ENCODE measurements at regions not wholly inside any gene's neighbourhood (a gene's known extent, or its start where the extent isn't known, plus 50 kb on each side); places are given as distances from the start of the nearest gene placed in this dataset.
A peak's percentile ranks its signal among the peaks of the same experiment; 100 is the strongest.

DNA sequence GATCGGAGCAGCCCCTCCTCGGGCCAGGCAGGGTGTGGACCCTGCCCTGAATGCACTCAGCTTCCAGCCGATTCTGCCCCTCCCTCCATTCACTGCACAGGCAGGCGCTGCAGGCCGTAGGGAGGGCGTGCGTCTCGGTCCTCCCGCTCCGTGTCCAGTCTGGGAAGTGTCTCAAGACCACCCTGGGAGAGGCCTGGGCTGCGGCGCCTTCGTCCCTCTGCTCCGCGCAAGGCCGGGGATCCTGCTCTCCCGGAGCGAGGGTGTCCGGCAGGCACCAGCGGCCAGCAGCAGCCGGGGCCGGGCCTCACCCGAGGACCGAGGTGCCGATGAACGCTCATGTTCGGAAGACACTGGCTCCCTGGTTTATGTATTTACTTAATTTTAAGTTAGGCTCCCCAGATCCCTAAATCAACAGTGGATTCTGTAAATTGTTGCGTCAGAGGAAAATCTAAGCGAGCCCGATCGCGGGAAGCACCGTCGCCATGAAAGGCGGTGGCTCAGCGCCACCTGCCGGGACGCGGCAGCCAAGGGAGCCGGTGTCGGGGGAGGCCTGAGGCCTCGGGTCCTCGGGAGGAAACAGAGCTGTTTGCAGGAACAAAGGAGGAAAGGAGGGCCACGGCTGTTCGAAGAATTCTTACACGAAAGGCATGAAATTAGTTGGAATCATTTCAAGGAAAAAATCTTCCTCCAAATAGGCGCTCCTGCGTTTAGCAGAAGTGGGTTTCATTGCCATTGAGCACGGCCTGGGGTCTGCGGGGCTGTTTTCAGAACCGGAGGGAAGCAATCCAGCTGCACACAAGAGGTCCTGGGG, 195.3 kb downstream of the BRD1 start:
- Histone ChIP-seq H3K9ac (ENCODE audit: insufficient read length) (peak overlapping the region; percentile 69), H3K27ac (peak overlapping the region; percentile 90), H3K36me3 (ENCODE audit: insufficient read depth, low read length) (no peaks in the 10 kb centered on the region), H3K9me3 (ENCODE audit: low read depth, low read length) (no peaks in the 10 kb centered on the region), H3K4me3 (peak overlapping the region; percentile 39; the same call in 1 of the 2 replicates)
- peak; percentile 14 for DNase-seq (ENCODE audit: low read depth, low spot score)
- TF ChIP-seq POLR2AphosphoS5 (IDR thresholded peaks at IDR 0.05; ENCODE audit: borderline replicate concordance, low read depth, low read length) (no peak), EZH2 (IDR thresholded peaks at IDR 0.05) (no peak), FOXP2 (optimal IDR thresholded peaks at IDR 0.05; ENCODE audit: control extremely low read depth, extremely low read length, insufficient read depth) (peak; percentile 96)

GRCh38 chr22:49630448-49630946, 197.2 kb downstream of the BRD1 start:
- Histone ChIP-seq H3K4me3 (no peak overlapping the region), H3K9ac (ENCODE audit: insufficient read length) (no peak overlapping the region), H3K36me3 (ENCODE audit: insufficient read depth, low read length) (no peaks in the 10 kb centered on the region), H3K27ac (no peak overlapping the region; the same call in 1 of the 2 replicates), H3K9me3 (ENCODE audit: low read depth, low read length) (no peaks in the 10 kb centered on the region)
- DNase-seq (ENCODE audit: low read depth, low spot score): no peak
- TF ChIP-seq EZH2 (IDR thresholded peaks at IDR 0.05) (no peak), FOXP2 (optimal IDR thresholded peaks at IDR 0.05; ENCODE audit: control extremely low read depth, extremely low read length, insufficient read depth) (no peak), POLR2AphosphoS5 (IDR thresholded peaks at IDR 0.05; ENCODE audit: borderline replicate concordance, low read depth, low read length) (no peak)

GRCh38 chr22:49629586-49630447, 197.9 kb downstream of the BRD1 start:
- Histone ChIP-seq H3K9ac (ENCODE audit: insufficient read length) (no peak overlapping the region), H3K4me3 (no peak overlapping the region), H3K36me3 (ENCODE audit: insufficient read depth, low read length) (no peaks in the 10 kb centered on the region), H3K27ac (no peak overlapping the region), H3K9me3 (ENCODE audit: low read depth, low read length) (no peaks in the 10 kb centered on the region)
- TF ChIP-seq POLR2AphosphoS5 (IDR thresholded peaks at IDR 0.05; ENCODE audit: borderline replicate concordance, low read depth, low read length) (no peak), FOXP2 (optimal IDR thresholded peaks at IDR 0.05; ENCODE audit: control extremely low read depth, extremely low read length, insufficient read depth) (no peak), EZH2 (IDR thresholded peaks at IDR 0.05) (no peak)
- DNase-seq (ENCODE audit: low read depth, low spot score): no peak

DNA sequence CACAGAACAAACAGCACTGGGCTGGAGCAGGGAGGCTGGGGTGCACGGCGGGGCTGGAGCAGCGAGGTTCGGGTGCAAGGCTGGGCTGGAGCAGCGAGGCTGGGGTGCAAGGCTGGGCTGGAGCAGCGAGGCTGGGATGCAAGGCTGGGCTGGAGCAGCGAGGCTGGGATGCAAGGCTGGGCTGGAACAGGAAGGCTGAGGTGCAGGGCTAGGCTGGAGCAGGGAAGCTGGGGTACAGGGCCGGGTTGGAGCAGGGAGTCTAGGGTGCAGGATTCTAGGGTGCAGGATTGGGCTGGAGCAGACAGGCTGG, 198.5 kb downstream of the BRD1 start:
- no peak overlapping the region for H3K27ac ChIP-seq
- H3K9ac ChIP-seq (ENCODE audit: insufficient read length): no peak overlapping the region
- TF ChIP-seq POLR2AphosphoS5 (IDR thresholded peaks at IDR 0.05; ENCODE audit: borderline replicate concordance, low read depth, low read length) (no peak), EZH2 (IDR thresholded peaks at IDR 0.05) (no peak), FOXP2 (optimal IDR thresholded peaks at IDR 0.05; ENCODE audit: control extremely low read depth, extremely low read length, insufficient read depth) (no peak)
- H3K9me3 ChIP-seq (ENCODE audit: low read depth, low read length): no peaks in the 10 kb centered on the region
- no peak for DNase-seq (ENCODE audit: low read depth, low spot score)
- H3K4me3 ChIP-seq: no peak overlapping the region
- no peaks in the 10 kb centered on the region for H3K36me3 ChIP-seq (ENCODE audit: insufficient read depth, low read length)

- TF ChIP-seq EZH2 (IDR thresholded peaks at IDR 0.05) (no peak), FOXP2 (optimal IDR thresholded peaks at IDR 0.05; ENCODE audit: control extremely low read depth, extremely low read length, insufficient read depth) (no peak), POLR2AphosphoS5 (IDR thresholded peaks at IDR 0.05; ENCODE audit: borderline replicate concordance, low read depth, low read length) (no peak)
Measured at GRCh38 chr22:49628391-49629260, 199.0 kb downstream of the BRD1 start.

DNA sequence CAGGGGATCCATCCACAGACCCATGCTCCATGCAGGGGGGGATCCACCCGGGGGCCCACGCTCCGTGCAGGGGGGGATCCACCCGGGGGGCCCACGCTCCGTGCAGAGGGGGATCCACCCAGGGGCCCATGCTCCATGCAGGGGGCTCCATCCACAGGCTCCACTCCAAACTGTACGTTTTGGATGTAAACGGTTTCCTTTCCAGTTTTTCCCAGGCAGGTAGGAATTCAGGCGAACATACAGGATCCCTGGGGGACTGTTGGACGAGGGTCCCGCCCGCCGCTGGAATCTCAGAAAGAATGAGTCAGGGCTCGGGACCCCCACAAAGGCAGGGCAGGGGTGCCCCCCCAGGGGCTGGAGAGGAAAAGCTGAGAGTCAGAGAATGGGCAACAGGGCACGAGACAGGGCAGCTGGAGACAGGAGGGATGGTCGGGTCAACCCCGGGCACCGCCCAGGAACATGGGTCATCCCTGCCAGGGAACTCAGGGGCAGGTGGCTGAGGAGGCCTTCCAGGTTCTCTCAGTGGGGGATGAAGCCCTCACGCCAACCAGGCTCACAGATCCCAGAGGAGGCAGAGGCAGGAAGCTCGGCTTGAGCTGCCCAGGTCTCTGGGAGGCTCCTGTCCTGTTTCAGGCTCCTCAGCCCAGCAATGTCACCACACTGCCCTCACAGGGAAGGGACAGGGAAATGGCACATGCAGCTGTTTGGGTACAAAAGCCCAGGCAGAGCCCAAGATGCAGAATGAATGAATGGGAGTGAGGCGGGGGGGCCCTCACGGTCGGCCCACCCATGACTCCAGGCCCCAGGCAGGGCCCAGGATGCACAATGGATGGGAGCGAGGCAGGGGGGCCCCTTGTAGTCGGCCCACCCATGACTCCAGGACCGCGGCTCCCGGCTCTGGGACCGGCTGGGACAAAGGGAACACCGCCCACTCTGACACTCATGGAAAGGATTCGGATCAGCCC, 200.2 kb downstream of the BRD1 start:
- H3K4me3 ChIP-seq: no peak overlapping the region
- no peaks in the 10 kb centered on the region for H3K9me3 ChIP-seq (ENCODE audit: low read depth, low read length)
- DNase-seq (ENCODE audit: low read depth, low spot score): no peak
- no peak overlapping the region for H3K27ac ChIP-seq
- H3K36me3 ChIP-seq (ENCODE audit: insufficient read depth, low read length): no peaks in the 10 kb centered on the region
- TF ChIP-seq POLR2AphosphoS5 (IDR thresholded peaks at IDR 0.05; ENCODE audit: borderline replicate concordance, low read depth, low read length) (no peak), EZH2 (IDR thresholded peaks at IDR 0.05) (no peak), FOXP2 (optimal IDR thresholded peaks at IDR 0.05; ENCODE audit: control extremely low read depth, extremely low read length, insufficient read depth) (no peak)
- no peak overlapping the region for H3K9ac ChIP-seq (ENCODE audit: insufficient read length)

More at GRCh38 chr22:49628391-49629260, 199.0 kb downstream of the BRD1 start:
- no peak overlapping the region for H3K27ac ChIP-seq
- H3K9ac ChIP-seq (ENCODE audit: insufficient read length): no peak overlapping the region
- H3K4me3 ChIP-seq: no peak overlapping the region
- DNase-seq (ENCODE audit: low read depth, low spot score): no peak
- no peaks in the 10 kb centered on the region for H3K36me3 ChIP-seq (ENCODE audit: insufficient read depth, low read length)
- no peaks in the 10 kb centered on the region for H3K9me3 ChIP-seq (ENCODE audit: low read depth, low read length)
